ENCODE measurements at regions not wholly inside any gene's neighbourhood (a gene's known extent, or its start where the extent isn't known, plus 50 kb on each side); places are given as distances from the start of the nearest gene placed in this dataset.

- no peaks in the 10 kb centered on the region for H3K27me3 ChIP-seq (replicated peaks; ENCODE audit: control insufficient read depth, insufficient read depth, low read length)
These were observed 102.3 kb upstream of the FOXP4 start for GRCh38 chr6:41443616-41444525.

DNA sequence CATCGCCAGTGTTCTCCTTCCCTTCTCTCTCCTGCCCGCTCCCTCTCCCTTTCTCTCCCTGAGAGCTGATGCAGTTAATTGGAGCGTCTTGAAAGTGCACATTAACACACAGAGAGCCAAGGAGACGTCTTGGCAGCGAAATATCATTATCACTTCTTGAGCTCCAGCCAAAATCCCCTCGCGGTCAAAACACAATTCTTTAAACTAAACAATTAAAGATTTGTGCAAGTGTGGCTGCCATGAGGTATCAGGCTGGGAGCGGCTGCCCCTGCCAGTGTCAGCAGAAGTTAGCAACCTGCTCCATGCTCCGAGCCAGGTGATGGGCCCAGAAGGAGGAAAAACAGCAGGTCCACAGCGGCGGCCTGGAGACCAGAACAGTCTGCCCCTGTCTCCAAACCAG lies 100.9 kb upstream of the FOXP4 start:
- TF ChIP-seq, protein P1, sequence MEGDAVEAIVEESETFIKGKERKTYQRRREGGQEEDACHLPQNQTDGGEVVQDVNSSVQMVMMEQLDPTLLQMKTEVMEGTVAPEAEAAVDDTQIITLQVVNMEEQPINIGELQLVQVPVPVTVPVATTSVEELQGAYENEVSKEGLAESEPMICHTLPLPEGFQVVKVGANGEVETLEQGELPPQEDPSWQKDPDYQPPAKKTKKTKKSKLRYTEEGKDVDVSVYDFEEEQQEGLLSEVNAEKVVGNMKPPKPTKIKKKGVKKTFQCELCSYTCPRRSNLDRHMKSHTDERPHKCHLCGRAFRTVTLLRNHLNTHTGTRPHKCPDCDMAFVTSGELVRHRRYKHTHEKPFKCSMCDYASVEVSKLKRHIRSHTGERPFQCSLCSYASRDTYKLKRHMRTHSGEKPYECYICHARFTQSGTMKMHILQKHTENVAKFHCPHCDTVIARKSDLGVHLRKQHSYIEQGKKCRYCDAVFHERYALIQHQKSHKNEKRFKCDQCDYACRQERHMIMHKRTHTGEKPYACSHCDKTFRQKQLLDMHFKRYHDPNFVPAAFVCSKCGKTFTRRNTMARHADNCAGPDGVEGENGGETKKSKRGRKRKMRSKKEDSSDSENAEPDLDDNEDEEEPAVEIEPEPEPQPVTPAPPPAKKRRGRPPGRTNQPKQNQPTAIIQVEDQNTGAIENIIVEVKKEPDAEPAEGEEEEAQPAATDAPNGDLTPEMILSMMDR (IDR thresholded peaks at IDR 0.05; ENCODE audit: insufficient read depth, low read length, poor library complexity, severe bottlenecking), result no peak
- Histone ChIP-seq H3K4me3 (replicated peaks; ENCODE audit: low read depth, low read length) (no peak overlapping the region), H3K27me3 (replicated peaks; ENCODE audit: control insufficient read depth, insufficient read depth, low read length) (no peaks in the 10 kb centered on the region), H3K36me3 (ENCODE audit: control insufficient read depth, insufficient read depth, low read length) (no peaks in the 10 kb centered on the region)
- DNase-seq (ENCODE audit: extremely low read depth, insufficient read length), result no peak

More at GRCh38 chr6:41443616-41444525, 102.3 kb upstream of the FOXP4 start:
- DNase-seq (ENCODE audit: extremely low read depth, insufficient read length), result no peak
- no peak overlapping the region for H3K4me3 ChIP-seq (replicated peaks; ENCODE audit: low read depth, low read length)
- TF ChIP-seq, protein P1 (IDR thresholded peaks at IDR 0.05; ENCODE audit: insufficient read depth, low read length, poor library complexity, severe bottlenecking), result no peak
- H3K36me3 ChIP-seq (ENCODE audit: control insufficient read depth, insufficient read depth, low read length), result no peaks in the 10 kb centered on the region

DNA sequence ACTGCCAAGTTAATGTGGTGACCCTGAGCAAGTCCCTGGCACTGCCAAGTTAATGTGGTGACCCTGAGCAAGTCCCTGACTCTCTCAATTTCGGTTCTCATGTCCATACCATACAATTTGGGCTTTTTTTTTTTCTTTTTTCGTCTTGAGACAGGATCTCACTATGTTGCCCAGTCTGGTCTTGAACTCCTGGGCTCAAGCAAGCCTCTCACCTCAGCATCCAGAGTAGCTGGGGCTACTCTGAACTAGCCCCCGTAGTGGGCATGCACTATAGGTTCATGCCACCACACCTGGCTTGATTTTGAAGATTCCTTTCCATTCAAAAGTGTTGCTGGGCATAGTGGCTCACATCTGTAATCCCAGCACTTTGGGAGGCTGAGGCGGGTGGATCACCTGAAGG lies 100.0 kb upstream of the FOXP4 start:
- no peak for DNase-seq (ENCODE audit: extremely low read depth, insufficient read length)
- no peaks in the 10 kb centered on the region for H3K36me3 ChIP-seq (ENCODE audit: control insufficient read depth, insufficient read depth, low read length)
- H3K4me3 ChIP-seq (replicated peaks; ENCODE audit: low read depth, low read length), result no peak overlapping the region
- H3K27me3 ChIP-seq (replicated peaks; ENCODE audit: control insufficient read depth, insufficient read depth, low read length), result no peaks in the 10 kb centered on the region
- TF ChIP-seq, protein P1 (IDR thresholded peaks at IDR 0.05; ENCODE audit: insufficient read depth, low read length, poor library complexity, severe bottlenecking), result no peak

DNA sequence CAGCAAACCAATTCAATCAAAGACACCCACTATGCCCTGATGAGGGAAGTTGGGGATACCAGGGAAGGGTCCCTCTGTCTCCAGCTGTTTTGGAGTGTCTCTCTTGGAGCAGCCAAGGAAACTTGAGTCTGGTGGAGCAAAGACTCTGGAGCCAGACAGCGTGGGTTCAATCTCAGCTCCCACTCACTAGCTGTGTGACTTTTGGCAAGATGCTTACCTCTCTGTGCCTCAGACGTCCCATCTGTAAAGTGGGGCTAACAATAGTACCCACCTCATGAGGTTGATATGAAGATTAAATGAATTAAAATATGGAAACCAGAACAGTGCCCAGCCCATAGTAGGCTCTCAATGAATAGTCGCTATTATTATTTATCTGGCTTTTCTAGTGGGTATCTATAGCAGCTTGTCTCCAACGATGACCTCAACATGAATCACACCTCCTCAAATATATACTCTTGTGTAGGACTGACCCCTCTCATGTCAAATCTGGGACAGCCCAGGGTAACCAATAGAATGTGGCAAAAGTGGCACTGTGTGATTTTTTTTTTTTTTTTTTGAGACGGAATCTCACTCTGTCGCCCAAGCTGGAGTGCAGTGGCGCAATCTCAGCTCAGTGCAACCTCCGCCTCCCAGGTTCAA lies 99.2 kb upstream of the FOXP4 start:
- no peaks in the 10 kb centered on the region for H3K36me3 ChIP-seq (ENCODE audit: control insufficient read depth, insufficient read depth, low read length)
- no peak overlapping the region for H3K4me3 ChIP-seq (replicated peaks; ENCODE audit: low read depth, low read length)
- TF ChIP-seq, protein P1 (IDR thresholded peaks at IDR 0.05; ENCODE audit: insufficient read depth, low read length, poor library complexity, severe bottlenecking), result no peak
- H3K27me3 ChIP-seq (replicated peaks; ENCODE audit: control insufficient read depth, insufficient read depth, low read length), result no peaks in the 10 kb centered on the region
- DNase-seq (ENCODE audit: extremely low read depth, insufficient read length), result no peak

DNA sequence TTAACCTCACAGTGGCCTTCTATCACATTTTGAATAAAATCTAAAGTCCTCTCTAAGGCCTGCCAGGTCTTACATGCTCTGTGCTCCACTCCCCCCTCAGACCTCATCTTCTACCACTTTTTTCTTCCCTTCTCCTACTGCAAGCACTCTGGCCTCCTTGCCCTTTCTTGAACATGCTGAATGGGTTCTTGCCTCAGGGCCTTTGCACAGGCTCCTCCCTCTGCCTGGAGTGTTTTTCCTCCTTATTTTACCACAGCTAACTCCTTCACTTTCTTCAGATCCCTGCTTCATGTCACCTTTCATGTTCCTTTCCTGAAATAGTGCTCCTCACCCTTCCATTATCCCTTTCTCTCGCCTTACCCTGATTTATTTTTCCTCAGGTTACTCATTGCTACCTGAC lies 97.9 kb upstream of the FOXP4 start:
- Histone ChIP-seq H3K4me3 (replicated peaks; ENCODE audit: low read depth, low read length) (no peak overlapping the region), H3K27me3 (replicated peaks; ENCODE audit: control insufficient read depth, insufficient read depth, low read length) (no peaks in the 10 kb centered on the region), H3K36me3 (ENCODE audit: control insufficient read depth, insufficient read depth, low read length) (no peaks in the 10 kb centered on the region)
- TF ChIP-seq, protein P1 (IDR thresholded peaks at IDR 0.05; ENCODE audit: insufficient read depth, low read length, poor library complexity, severe bottlenecking), result no peak
- DNase-seq (ENCODE audit: extremely low read depth, insufficient read length), result no peak
